Epithelial cell of esophagus (primary cell): ENCODE measurements at regions not wholly inside any gene's neighbourhood (a gene's known extent, or its start where the extent isn't known, plus 50 kb on each side); places are given as distances from the start of the nearest gene placed in this dataset.
A peak's percentile ranks its signal among the peaks of the same experiment; 100 is the strongest.

Source experiments
- DNase-seq: peaks from one replicate; pipeline ENCODE4 v3.0.0; 2010; ENCODE audit warnings: low read depth
- H3K4me3 ChIP-seq: 2 replicates; pipeline ENCODE4 v1.5.1; 2011; ENCODE audit warnings: mild to moderate bottlenecking, low read length, control low read depth
- TF ChIP-seq, protein P1 (sequence below): IDR thresholded peaks from 2 replicates; pipeline ENCODE4 v1.5.1; 2011; ENCODE audit warnings: low read depth, mild to moderate bottlenecking, low read length, control low read depth, inconsistent platforms; ENCODE audit not compliant: insufficient read depth; ENCODE audit errors: missing control alignments

DNA sequence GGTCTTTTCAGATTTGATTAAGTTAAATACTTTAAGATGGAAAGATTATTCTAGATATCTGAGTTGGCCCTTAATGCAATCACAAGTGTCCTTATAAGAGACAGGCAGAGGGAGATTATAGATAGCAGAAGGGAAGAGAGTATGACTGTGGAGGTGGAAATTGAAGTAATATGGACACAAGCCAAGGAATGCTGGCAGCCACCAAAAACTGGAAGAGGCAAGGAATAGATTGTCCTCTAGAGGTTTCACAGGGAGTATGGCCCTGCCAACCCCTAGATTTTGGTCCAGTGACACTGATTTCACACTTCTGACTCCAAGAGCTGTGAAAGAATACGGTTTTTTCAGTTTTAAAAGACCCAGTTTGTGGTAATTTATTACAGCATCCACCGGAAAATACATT, 1498.7 kb upstream of the CADM2 start:
- H3K4me3 ChIP-seq = no peak overlapping the region
- DNase-seq = no peak
- TF ChIP-seq, protein P1, sequence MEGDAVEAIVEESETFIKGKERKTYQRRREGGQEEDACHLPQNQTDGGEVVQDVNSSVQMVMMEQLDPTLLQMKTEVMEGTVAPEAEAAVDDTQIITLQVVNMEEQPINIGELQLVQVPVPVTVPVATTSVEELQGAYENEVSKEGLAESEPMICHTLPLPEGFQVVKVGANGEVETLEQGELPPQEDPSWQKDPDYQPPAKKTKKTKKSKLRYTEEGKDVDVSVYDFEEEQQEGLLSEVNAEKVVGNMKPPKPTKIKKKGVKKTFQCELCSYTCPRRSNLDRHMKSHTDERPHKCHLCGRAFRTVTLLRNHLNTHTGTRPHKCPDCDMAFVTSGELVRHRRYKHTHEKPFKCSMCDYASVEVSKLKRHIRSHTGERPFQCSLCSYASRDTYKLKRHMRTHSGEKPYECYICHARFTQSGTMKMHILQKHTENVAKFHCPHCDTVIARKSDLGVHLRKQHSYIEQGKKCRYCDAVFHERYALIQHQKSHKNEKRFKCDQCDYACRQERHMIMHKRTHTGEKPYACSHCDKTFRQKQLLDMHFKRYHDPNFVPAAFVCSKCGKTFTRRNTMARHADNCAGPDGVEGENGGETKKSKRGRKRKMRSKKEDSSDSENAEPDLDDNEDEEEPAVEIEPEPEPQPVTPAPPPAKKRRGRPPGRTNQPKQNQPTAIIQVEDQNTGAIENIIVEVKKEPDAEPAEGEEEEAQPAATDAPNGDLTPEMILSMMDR = no peak

DNA sequence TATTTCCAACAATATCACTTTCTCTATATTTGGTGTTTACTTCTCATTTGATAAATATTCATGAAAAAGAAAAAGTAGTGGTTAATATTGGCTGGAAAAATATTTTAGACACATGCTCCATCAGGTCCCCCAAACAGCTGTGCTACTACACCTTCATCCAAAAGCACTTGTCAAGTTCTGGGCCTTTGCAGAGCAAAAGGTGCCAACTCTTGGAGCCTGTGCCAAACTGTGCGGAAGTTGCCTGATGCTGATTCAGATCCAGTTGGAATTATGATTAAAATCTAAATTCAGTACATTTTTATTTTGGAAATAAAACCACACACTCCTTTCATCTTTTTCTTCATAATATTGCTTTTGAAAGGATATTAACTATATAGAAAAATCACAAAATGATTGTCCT, 1497.4 kb upstream of the CADM2 start:
- TF ChIP-seq, protein P1 = no peak
- no peak overlapping the region for H3K4me3 ChIP-seq

DNA sequence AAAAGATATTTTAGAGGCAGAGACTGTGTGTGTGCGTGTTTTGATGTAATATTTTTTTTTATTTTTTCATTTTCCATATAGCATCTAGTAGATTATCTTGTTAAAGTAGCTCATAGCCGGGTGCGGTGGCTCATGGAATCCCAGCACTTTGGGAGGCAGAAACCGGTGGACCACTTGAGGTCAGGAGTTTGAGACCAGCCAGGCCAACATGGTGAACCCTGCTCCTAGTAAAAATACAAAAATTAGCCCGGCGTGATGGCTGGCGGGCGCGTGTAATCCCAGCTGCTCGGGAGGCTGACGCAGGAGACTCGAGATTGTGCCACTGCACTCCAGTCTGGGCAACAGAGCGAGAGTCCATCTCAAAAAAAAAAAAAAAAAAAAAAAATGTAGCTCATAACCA, 1481.2 kb upstream of the CADM2 start:
- TF ChIP-seq, protein P1 = no peak
- H3K4me3 ChIP-seq = no peak overlapping the region
- no peak for DNase-seq

More for the DNA sequence above, 1497.4 kb upstream of the CADM2 start:
- DNase-seq = no peak

DNA sequence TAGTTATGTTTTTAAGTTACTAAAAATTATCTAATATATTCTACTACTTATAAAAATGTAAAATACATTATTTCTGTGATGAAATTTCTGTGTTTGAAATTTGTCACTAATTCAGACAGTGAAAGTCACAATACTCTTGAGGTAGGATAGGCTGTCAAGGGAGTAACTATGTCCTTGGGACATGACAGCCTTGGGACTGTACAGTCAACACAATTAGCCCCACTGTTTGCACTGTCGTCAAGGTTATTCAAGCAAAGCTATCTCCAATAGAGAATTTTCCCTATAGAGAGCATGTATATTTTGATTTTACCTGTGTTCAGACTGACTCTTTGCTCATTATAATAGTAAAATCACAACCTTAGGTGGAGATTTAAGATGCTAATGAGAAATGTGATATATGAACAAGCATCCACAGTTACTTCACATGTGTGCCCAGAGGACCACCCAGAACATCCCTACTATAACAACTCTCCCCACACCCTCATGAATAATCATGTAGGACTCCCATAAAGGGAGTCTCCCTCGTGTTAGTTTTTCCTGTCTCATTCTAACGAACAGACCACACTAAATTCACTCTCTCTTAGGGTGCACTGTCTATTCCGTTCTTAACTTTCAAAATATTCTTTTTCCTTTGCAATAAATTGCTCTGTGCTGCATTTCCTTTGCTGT, 1476.3 kb upstream of the CADM2 start:
- DNase-seq = no peak
- TF ChIP-seq, protein P1 = no peak
- H3K4me3 ChIP-seq = no peak overlapping the region

DNA sequence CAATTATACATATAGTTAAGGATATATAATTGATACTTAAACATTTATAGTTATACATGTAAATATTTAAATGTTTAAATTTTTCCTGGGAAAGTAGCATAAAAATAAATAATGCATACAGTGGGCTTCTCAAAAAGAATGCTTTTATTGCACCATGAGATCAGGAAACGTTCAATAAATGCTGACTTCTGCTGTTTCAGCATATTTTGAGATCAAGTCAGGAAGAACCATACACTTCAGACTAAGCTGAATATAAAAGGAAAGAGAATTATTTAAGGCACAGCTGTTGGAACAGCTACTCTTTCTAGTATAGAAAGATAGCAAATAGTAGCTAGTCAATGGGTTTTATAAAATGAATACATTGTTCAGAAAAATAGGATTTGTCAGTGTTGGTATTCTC, 1462.3 kb upstream of the CADM2 start:
- DNase-seq = no peak
- H3K4me3 ChIP-seq = no peak overlapping the region
- TF ChIP-seq, protein P1 = no peak

DNA sequence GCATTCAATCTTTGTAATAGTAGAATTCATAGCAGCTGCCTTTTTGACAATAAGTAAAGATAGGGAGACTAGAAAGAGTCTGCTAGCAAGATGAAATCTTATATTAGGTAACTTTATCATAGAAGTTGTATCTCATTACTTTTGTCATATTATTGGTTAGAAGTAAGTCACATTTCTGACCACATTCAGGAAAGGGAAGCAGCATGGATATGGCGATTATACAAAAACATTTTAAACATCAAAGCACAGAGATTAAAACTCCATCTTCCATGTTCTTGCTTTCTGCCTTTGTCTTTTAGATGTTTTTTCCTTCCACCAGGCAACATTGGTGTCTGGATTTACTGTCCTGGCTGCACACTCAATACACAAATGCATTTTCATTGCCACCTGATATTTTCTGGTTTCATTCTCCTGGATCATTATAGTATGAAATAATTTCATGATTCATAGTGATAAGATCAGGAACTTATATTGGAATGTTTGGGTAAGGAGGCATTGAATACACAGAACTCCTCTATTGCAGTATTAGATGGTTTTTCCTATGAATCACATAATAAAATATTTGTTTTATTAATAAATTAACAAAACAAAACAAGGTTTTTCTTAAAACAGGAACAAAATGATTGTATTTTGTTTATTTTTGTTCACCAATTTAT, 1460.3 kb upstream of the CADM2 start:
- TF ChIP-seq, protein P1 = no peak
- DNase-seq = no peak

DNA sequence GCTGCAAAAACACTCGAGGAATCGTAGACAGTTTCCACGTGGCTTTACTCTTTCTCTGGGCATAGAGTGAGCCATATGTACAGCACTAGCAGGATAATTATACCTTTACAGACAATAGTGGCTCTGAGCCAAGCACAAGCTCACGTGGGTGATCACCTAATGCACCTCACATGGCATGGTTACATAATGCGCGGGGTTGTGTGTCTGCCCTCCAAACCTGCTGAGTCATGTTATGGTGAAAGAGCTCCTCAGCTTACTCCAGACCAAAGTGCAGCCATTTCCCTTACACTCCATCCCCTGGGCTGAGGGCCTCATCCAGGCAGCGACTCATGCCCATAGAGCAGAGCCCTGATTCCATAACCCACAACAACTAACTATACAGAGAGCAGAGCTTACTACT, 1458.4 kb upstream of the CADM2 start:
- peak; percentile 91 for DNase-seq
- no peak overlapping the region for H3K4me3 ChIP-seq
- TF ChIP-seq, protein P1 = no peak

More for the DNA sequence above, 1460.3 kb upstream of the CADM2 start:
- no peak overlapping the region for H3K4me3 ChIP-seq
